HCT116 (cell line): ENCODE measurements at regions not wholly inside any gene's neighbourhood (a gene's known extent, or its start where the extent isn't known, plus 50 kb on each side); places are given as distances from the start of the nearest gene placed in this dataset.

ENCODE experiments used
- ATAC-seq: fragments of 200-7000 bp; cut with Tn5 transposase; 2 replicates; pipeline ENCODE4 v1.9.1; 2020; ENCODE audit warnings: mild to moderate bottlenecking, moderate library complexity
- BruUV-seq: library from RNA; stranded (reverse); fragments of 400-500 nt; replicated peaks from 2 replicates; lab custom pipeline; 2021; lab: Mats Ljungman, UMichigan
- CTCF ChIA-PET: fragments of 300-600 bp; sonication (Branson Sonifier 250); formaldehyde crosslinking; loops from one replicate; lab custom pipeline; 2021; ENCODE audit warnings: antibody characterized with exemption; lab: Charles Lee
- POLR2A ChIA-PET: fragments of 300-600, 350-600 bp; sonication (Branson Sonifier 250); formaldehyde crosslinking; loops from one replicate; lab custom pipeline; 2021; ENCODE audit warnings: antibody characterized with exemption; lab: Charles Lee
- RAD21 ChIA-PET, 2 experiments: fragments of 300-600 bp; sonication (Branson Sonifier 250); formaldehyde crosslinking; loops; one replicate each; lab custom pipeline; 2023; ENCODE audit warnings: low total read pairs in 2 of 2; ENCODE audit not compliant: uncharacterized antibody in 2 of 2, unreplicated experiment in 2 of 2, low non-redundant PET in 1 of 2; lab: Charles Lee
- DNase-seq: peaks from one replicate; pipeline ENCODE4 v3.0.0-alpha.2; 2010; ENCODE audit warnings: low read depth, low spot score
- H2AFZ ChIP-seq: fragments of 200-600 bp; shearing (Covaris generic), sonication (generic); 2 replicates; pipeline ENCODE4 v1.6.1; 2017; ENCODE audit warnings: low read depth, mixed run types, mixed read lengths, antibody characterized with exemption, low read length; ENCODE audit not compliant: poor library complexity, severe bottlenecking
- H3K27ac ChIP-seq: 2 replicates; pipeline ENCODE4 v1.5.1; 2012; ENCODE audit warnings: low read depth, low read length
- H3K27me3 ChIP-seq: fragments of 200-600 bp; sonication (generic); 2 replicates; pipeline ENCODE4 v1.6.1; 2016; ENCODE audit warnings: mixed run types, low read length, mixed read lengths; ENCODE audit not compliant: insufficient read depth
- H3K36me3 ChIP-seq, 2 experiments: fragments of 200-500 bp in 1 of 2; fragments of 200-600 bp in 1 of 2; sonication (Bioruptor generic) in 1 of 2; sonication (generic) in 1 of 2; 2 replicates each; pipeline versions ENCODE4 v1.5.1 to v1.6.1; 2014 to 2016; ENCODE audit warnings: low read length in 2 of 2, inconsistent platforms in 1 of 2, mixed read lengths in 1 of 2, mixed run types in 1 of 2; ENCODE audit not compliant: insufficient read depth in 2 of 2, control insufficient read depth in 1 of 2
- H3K4me1 ChIP-seq, 2 experiments: fragments of 200-600 bp in 1 of 2; sonication (generic) in 1 of 2; 2 replicates each; pipeline versions ENCODE4 v1.5.1 to v1.6.1; 2012 to 2017; ENCODE audit warnings: low read length in 2 of 2, inconsistent platforms in 1 of 2, mild to moderate bottlenecking in 1 of 2, mixed read lengths in 1 of 2, mixed run types in 1 of 2, moderate library complexity in 1 of 2; ENCODE audit not compliant: insufficient read depth in 2 of 2, control insufficient read depth in 1 of 2
- H3K4me2 ChIP-seq: fragments of 200-600 bp; sonication (generic); 2 replicates; pipeline ENCODE4 v1.6.1; 2017; ENCODE audit warnings: mixed run types, low read length, mixed read lengths
- H3K4me3 ChIP-seq, 2 experiments: fragments of 200-600 bp in 1 of 2; sonication (generic) in 1 of 2; replicated peaks in 1 of 2; 2 replicates each; pipeline ENCODE4 v1.5.1; 2011 to 2016; ENCODE audit warnings: low read length in 2 of 2, control low read depth in 1 of 2, low read depth in 1 of 2, mild to moderate bottlenecking in 1 of 2, mixed read lengths in 1 of 2, mixed run types in 1 of 2
- H3K79me2 ChIP-seq: fragments of 200-600 bp; sonication (generic); 2 replicates; pipeline ENCODE4 v1.6.1; 2017; ENCODE audit warnings: mild to moderate bottlenecking, mixed run types, low read length, moderate library complexity, mixed read lengths; ENCODE audit not compliant: insufficient read depth
- H3K9ac ChIP-seq: fragments of 200-600 bp; sonication (generic); 2 replicates; pipeline ENCODE4 v1.6.1; 2016; ENCODE audit warnings: low read length, mixed read lengths
- H3K9me2 ChIP-seq: fragments of 200-600 bp; sonication (generic), shearing (Covaris generic); 2 replicates; pipeline ENCODE4 v1.6.1; 2017; ENCODE audit warnings: mixed run types, mild to moderate bottlenecking, moderate library complexity; ENCODE audit not compliant: insufficient read depth
- H3K9me3 ChIP-seq, 2 experiments: fragments of 200-500 bp in 1 of 2; fragments of 200-600 bp in 1 of 2; sonication (Bioruptor generic) in 1 of 2; sonication (generic) in 1 of 2; 2 replicates each; pipeline ENCODE4 v1.6.1; 2014 to 2017; ENCODE audit warnings: low read length in 2 of 2, mixed read lengths in 2 of 2, inconsistent platforms in 1 of 2, low read depth in 1 of 2, mild to moderate bottlenecking in 1 of 2, mixed run types in 1 of 2, moderate library complexity in 1 of 2; ENCODE audit not compliant: control insufficient read depth in 1 of 2, insufficient read depth in 1 of 2
- H4K20me1 ChIP-seq: fragments of 200-600 bp; sonication (generic), shearing (Covaris generic); 2 replicates; pipeline ENCODE4 v1.6.1; 2017; ENCODE audit warnings: mixed run types, mild to moderate bottlenecking, moderate library complexity; ENCODE audit not compliant: insufficient read depth
- CBX3 ChIP-seq: IDR thresholded peaks from 2 replicates; pipeline ENCODE4 v1.6.1; 2012; ENCODE audit warnings: low read depth
- EGR1 ChIP-seq: IDR thresholded peaks from 2 replicates; pipeline ENCODE4 v1.6.1; 2012; ENCODE audit warnings: low read depth
- ELF1 ChIP-seq: IDR thresholded peaks from 2 replicates; pipeline ENCODE4 v1.6.1; 2012; ENCODE audit warnings: low read depth, borderline replicate concordance
- EZH2 ChIP-seq: fragments of 200-600 bp; sonication (generic); IDR thresholded peaks from 2 replicates; pipeline ENCODE4 v1.6.1; 2017; ENCODE audit warnings: antibody characterized with exemption, mixed run types
- FOSL1 ChIP-seq: IDR thresholded peaks from 2 replicates; pipeline ENCODE4 v1.6.1; 2012; ENCODE audit warnings: low read depth
- JUND ChIP-seq: IDR thresholded peaks from 2 replicates; pipeline ENCODE4 v1.6.1; 2012
- POLR2A ChIP-seq: IDR thresholded peaks from 2 replicates; pipeline ENCODE4 v1.7.0; 2011; ENCODE audit warnings: borderline replicate concordance; ENCODE audit not compliant: insufficient read depth, insufficient read length; ENCODE audit errors: extremely low read depth
- POLR2AphosphoS5 ChIP-seq: IDR thresholded peaks from 2 replicates; pipeline ENCODE4 v1.6.1; 2011; ENCODE audit warnings: mild to moderate bottlenecking, low read depth, low read length, moderate library complexity
- RAD21 ChIP-seq: IDR thresholded peaks from 2 replicates; pipeline ENCODE4 v1.6.1; 2012; ENCODE audit warnings: low read depth, mild to moderate bottlenecking
- SIN3A ChIP-seq: IDR thresholded peaks from 2 replicates; pipeline ENCODE4 v1.6.1; 2012; ENCODE audit warnings: low read depth
- SRF ChIP-seq: IDR thresholded peaks from 2 replicates; pipeline ENCODE4 v1.6.1; 2012; ENCODE audit warnings: low read depth
- TCF7L2 ChIP-seq: IDR thresholded peaks from 2 replicates; pipeline ENCODE4 v1.7.0; 2011; ENCODE audit warnings: borderline replicate concordance, inconsistent platforms; ENCODE audit not compliant: insufficient read depth, insufficient read length; ENCODE audit errors: extremely low read depth
- intact Hi-C: fragments of 100-400 bp; cut with micrococcal nuclease; formaldehyde crosslinking; loops from 2 replicates; pipeline ENCODE4 v1.10.0; 2022
- TF ChIP-seq, protein P1 (sequence below): IDR thresholded peaks from 2 replicates; pipeline ENCODE4 v1.6.1; 2012
- TF ChIP-seq, protein P2 (sequence below): IDR thresholded peaks from 2 replicates; pipeline ENCODE4 v1.6.1; 2011; ENCODE audit warnings: mild to moderate bottlenecking, low read length, moderate library complexity; ENCODE audit not compliant: insufficient replicate concordance; ENCODE audit errors: extremely low read depth

DNA sequence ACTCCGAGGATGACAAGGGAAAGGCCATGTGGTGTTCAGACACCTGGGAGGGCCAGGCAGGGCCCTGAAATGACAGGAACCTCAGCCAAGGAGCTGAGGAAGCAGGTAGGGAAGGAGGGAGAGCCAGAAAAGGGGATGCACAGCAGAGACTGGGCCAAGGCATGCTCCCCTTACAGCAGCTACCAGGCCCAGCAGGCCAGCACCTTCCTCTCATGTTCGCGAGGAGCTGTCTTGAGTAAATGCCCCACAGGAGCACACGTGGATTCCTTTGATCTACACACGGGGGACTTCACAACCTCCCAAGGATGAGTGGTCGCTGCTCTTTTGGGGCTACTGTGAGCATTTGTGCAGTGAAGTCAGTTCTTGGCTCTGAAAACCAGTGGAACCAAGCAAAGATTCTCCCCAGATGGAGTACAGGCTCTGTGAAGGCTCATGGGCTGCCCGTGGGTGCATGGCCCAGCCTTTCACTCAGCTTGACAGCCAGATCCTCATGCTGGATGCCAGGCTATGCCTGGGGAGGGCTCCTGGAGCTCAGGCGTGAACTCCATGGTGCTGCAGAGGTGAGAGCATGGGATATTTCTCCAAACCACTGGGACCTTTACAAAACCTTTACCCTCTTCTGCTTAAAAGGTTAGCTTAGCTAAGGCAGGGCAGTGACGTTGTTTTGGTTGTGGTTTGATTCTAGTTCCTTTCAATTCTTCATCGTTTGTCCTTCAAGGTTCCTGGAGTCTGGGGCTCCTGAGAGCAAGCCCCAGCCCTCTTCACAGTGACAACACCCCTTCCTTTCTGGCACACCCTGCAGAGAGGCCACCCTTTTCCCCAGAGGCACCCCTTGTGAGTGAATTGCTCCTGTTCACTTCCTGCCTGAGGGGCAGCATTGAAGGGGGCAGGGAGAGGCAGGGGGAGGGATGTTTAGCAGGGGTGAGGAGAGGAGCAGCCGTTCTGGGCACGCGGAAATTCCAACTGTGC is 74.2 kb upstream of the ZPBP start:
- ChIA-PET POLR2A (no interaction called here), RAD21 (no interaction called here), CTCF (no interaction called here)
- Histone ChIP-seq H3K27ac (no peak overlapping the region), H3K4me3 (no peak overlapping the region), H3K27me3 (no peaks in the 10 kb centered on the region), H3K9me3 (no peaks in the 10 kb centered on the region), H3K79me2 (no peaks in the 10 kb centered on the region), H3K36me3 (no peaks in the 10 kb centered on the region), H3K9me2 (no peaks in the 10 kb centered on the region), H4K20me1 (no peaks in the 10 kb centered on the region), H2AFZ (no peak overlapping the region), H3K9ac (no peak overlapping the region), H3K4me1 (no peaks in the 10 kb centered on the region), H3K4me2 (no peak overlapping the region)
- ATAC-seq (no peak), DNase-seq (no peak)
- TF ChIP-seq, protein P1, sequence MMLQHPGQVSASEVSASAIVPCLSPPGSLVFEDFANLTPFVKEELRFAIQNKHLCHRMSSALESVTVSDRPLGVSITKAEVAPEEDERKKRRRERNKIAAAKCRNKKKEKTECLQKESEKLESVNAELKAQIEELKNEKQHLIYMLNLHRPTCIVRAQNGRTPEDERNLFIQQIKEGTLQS: no peak
- TF ChIP-seq EGR1 (no peak), RAD21 (no peak), POLR2AphosphoS5 (no peak), TCF7L2 (no peak), JUND (no peak), FOSL1 (no peak), SIN3A (no peak), CBX3 (no peak), ELF1 (no peak), SRF (no peak), EZH2 (no peak), POLR2A (no peak)
- TF ChIP-seq, protein P2, sequence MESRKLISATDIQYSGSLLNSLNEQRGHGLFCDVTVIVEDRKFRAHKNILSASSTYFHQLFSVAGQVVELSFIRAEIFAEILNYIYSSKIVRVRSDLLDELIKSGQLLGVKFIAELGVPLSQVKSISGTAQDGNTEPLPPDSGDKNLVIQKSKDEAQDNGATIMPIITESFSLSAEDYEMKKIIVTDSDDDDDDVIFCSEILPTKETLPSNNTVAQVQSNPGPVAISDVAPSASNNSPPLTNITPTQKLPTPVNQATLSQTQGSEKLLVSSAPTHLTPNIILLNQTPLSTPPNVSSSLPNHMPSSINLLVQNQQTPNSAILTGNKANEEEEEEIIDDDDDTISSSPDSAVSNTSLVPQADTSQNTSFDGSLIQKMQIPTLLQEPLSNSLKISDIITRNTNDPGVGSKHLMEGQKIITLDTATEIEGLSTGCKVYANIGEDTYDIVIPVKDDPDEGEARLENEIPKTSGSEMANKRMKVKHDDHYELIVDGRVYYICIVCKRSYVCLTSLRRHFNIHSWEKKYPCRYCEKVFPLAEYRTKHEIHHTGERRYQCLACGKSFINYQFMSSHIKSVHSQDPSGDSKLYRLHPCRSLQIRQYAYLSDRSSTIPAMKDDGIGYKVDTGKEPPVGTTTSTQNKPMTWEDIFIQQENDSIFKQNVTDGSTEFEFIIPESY: no peak
- BruUV-seq: no TSS peak
- intact Hi-C loops: no loop called here
